Activated CD8-positive, alpha-beta memory T cell treated with anti-CD3 and anti-CD28 coated beads, Interleukin-2, amount 50 U/mL, for 24 hours (primary cell): ENCODE measurements at regions not wholly inside any gene's neighbourhood (a gene's known extent, or its start where the extent isn't known, plus 50 kb on each side); places are given as distances from the start of the nearest gene placed in this dataset.

Experiments used
- DNase-seq: peaks from one replicate; pipeline ENCODE4 v3.0.0-alpha.2; 2020; ENCODE audit errors: extremely low read depth

GRCh38 chr12:46131732-46132469 is 136.9 kb downstream of the SLC38A1 start:
- DNase-seq = no peak

- no peak for DNase-seq
These were observed 137.3 kb upstream of the SCAF11 start for GRCh38 chr12:46127656-46128055.

- DNase-seq = no peak
These were observed 135.8 kb upstream of the SCAF11 start for GRCh38 chr12:46126050-46126727.

GRCh38 chr12:46124848-46125619 is 134.7 kb upstream of the SCAF11 start:
- DNase-seq = peak; percentile 26

- no peak for DNase-seq
These were observed 133.9 kb upstream of the SCAF11 start for GRCh38 chr12:46124132-46124847.

- no peak for DNase-seq
These were observed 122.0 kb upstream of the SCAF11 start for GRCh38 chr12:46112364-46112763.

GRCh38 chr12:46111715-46112114 is 121.3 kb upstream of the SCAF11 start:
- DNase-seq = no peak

GRCh38 chr12:46110928-46111699 is 120.7 kb upstream of the SCAF11 start:
- DNase-seq = no peak

- no peak for DNase-seq
These were observed 119.8 kb upstream of the SCAF11 start for GRCh38 chr12:46110223-46110611.

- DNase-seq = no peak
These were observed 119.2 kb upstream of the SCAF11 start for GRCh38 chr12:46109343-46110222.

GRCh38 chr12:46108721-46109120 is 118.3 kb upstream of the SCAF11 start:
- no peak for DNase-seq

GRCh38 chr12:46107591-46107990 is 117.2 kb upstream of the SCAF11 start:
- DNase-seq = no peak

- no peak for DNase-seq
These were observed 115.4 kb upstream of the SCAF11 start for GRCh38 chr12:46105735-46106134.

- no peak for DNase-seq
These were observed 113.4 kb upstream of the SCAF11 start for GRCh38 chr12:46103559-46104383.

- DNase-seq = no peak
These were observed 111.1 kb upstream of the SCAF11 start for GRCh38 chr12:46101485-46101869.

- DNase-seq = no peak
These were observed 110.4 kb upstream of the SCAF11 start for GRCh38 chr12:46100551-46101484.

GRCh38 chr12:46089414-46090162 is 99.2 kb upstream of the SCAF11 start:
- no peak for DNase-seq
